ENCODE measurements at regions not wholly inside any gene's neighbourhood (a gene's known extent, or its start where the extent isn't known, plus 50 kb on each side); places are given as distances from the start of the nearest gene placed in this dataset.

DNA sequence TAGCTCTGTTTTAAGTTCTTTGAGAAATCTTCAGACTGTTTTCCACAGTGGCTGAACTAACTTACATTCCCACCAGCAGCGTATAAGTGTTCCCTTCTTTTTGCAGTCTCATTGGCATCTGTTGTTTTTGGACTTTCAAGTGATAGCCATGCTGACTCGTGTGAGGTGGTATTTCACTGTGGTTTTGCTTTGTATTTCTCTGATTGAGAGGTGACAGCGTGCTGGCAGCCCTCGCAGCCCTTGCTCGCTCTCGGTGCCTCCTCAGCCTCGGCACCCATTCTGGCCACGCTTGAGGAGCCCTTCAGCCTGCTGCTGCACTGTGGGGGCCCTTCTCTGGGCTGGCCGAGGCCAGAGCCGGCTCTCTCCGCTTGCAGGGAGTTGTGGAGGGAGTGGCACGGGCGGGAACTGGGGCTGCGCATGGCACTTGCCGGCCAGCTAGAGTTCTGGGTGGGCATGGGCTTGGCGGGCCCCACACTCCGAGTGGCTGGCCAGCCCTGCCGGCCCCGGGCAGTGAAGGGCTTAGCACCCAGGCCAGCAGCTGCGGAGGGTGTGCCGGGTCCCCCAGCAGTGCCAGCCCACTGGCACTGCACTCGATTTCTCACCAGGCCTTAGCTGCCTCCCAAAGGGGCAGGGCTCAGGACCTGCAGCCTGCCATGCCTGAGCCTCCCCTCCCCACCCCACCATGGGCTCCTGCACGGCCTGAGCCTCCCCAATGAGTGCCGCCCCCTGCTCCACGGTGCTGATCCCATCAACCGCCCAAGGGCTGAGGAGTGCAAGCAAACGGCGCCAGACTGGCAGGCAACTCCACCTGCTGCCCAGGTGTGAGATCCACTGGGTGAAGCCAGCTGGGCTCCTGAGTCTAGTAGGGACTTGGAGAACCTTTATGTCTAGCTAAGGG lies 151.8 kb downstream of the IRS1 start:
- H3K27ac ChIP-seq, result no peak overlapping the region
- H3K4me3 ChIP-seq, result no peak overlapping the region
- H3K4me1 ChIP-seq, result peaks cover 13% of the 10 kb centered on the region
- no peak for DNase-seq
- TF ChIP-seq, protein P1, sequence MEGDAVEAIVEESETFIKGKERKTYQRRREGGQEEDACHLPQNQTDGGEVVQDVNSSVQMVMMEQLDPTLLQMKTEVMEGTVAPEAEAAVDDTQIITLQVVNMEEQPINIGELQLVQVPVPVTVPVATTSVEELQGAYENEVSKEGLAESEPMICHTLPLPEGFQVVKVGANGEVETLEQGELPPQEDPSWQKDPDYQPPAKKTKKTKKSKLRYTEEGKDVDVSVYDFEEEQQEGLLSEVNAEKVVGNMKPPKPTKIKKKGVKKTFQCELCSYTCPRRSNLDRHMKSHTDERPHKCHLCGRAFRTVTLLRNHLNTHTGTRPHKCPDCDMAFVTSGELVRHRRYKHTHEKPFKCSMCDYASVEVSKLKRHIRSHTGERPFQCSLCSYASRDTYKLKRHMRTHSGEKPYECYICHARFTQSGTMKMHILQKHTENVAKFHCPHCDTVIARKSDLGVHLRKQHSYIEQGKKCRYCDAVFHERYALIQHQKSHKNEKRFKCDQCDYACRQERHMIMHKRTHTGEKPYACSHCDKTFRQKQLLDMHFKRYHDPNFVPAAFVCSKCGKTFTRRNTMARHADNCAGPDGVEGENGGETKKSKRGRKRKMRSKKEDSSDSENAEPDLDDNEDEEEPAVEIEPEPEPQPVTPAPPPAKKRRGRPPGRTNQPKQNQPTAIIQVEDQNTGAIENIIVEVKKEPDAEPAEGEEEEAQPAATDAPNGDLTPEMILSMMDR (IDR thresholded peaks at IDR 0.05), result no peak
- H3K27me3 ChIP-seq (ENCODE audit: low read depth), result no peaks in the 10 kb centered on the region
- no peaks in the 10 kb centered on the region for H3K36me3 ChIP-seq
- no peak for ATAC-seq
- intact Hi-C loops (cut with DNase I), result no loop called here
- H3K9me3 ChIP-seq, result no peaks in the 10 kb centered on the region

DNA sequence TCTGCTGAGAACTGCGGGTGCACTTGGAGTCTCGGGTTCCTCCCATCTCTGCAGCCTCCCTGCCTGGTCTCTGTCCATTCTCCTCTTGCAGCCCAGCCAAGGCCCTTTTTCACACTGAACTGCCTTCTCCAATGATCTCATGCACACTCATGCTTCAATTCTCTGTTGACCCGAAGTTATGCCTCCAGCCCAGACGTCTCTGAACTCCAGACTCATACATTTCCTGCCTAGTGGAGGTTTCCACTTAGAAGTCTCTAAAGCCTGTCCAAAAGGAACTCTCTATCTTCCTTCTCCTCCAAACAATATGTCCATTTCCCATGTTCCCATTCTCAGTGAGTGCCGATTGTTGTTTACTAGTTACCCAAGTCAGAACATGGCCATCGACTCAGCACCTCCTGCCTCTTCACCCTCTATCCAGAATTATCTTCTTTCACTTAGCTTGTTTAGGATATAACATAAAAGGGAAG lies 155.2 kb downstream of the IRS1 start:
- TF ChIP-seq, protein P1 (IDR thresholded peaks at IDR 0.05), result no peak
- no peak for ATAC-seq
- Histone ChIP-seq H3K4me3 (no peak overlapping the region), H3K36me3 (no peaks in the 10 kb centered on the region), H3K27ac (no peak overlapping the region), H3K27me3 (ENCODE audit: low read depth) (no peaks in the 10 kb centered on the region), H3K4me1 (peaks cover 1% of the 10 kb centered on the region), H3K9me3 (peaks cover 8% of the 10 kb centered on the region)
- DNase-seq, result no peak
- intact Hi-C loops (cut with DNase I), result no loop called here

DNA sequence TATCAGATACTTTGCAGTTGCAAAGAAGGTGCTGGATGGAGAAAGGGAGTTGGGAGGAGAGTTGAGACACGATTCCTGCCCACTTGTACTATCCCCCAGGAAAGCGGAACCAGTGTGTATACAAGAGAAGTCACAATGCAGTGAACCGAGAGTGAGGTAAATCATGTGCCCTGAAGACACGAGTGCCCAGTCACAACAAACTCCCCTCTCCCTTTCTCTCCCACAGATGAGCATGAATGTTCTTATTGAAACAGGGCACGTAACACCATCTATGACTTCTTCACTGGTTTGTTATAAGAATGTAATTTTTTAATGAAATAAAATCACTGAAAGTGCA lies 155.7 kb downstream of the IRS1 start:
- intact Hi-C loops (cut with DNase I), result no loop called here
- Histone ChIP-seq H3K4me3 (no peak overlapping the region), H3K9me3 (peaks cover 8% of the 10 kb centered on the region), H3K4me1 (no peaks in the 10 kb centered on the region), H3K36me3 (no peaks in the 10 kb centered on the region), H3K27ac (no peak overlapping the region), H3K27me3 (ENCODE audit: low read depth) (no peaks in the 10 kb centered on the region)
- ATAC-seq (no peak), DNase-seq (no peak)
- TF ChIP-seq, protein P1 (IDR thresholded peaks at IDR 0.05), result no peak

DNA sequence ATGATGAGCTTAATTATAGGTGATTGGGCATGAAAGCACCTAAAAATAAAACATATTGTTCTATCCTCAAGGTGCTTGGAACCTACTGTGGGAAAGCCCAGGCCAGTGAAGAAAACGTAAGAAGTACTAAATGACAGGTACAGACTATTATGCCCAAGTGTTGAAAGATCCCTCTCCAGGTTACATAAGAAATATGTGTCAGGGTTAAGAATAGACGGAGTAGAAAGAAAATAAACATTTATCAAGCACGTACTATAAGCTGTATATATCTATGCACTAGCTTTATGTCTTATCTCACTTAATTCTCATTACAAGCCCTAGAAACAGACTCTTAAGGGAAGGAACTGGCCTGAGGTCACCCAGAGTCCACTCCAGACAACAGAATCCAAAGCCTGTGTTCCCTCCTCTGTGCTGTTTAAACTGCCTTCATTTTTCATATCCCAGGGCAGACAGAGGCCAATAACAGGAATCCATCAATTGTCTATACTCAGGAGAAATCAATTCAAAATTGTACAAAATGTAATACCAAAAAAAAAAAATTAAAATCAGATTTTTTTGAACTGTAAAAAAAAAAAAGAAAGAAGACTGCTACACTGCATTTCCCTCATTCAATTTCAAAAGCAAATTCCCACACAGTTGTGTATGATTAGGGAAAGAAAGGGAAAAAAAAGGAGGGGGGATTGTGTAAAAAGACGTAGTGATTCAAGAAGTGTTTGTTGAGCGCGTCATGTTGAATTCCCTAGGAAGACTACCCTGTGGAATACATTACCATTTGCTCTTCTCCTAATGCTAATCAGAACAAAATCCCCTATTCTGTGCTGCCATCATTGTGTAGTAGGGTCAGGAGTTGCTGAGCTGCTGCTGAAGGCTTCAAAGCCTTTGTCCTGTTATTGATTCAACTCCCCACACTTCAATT lies 156.3 kb downstream of the IRS1 start:
- Histone ChIP-seq H3K27ac (no peak overlapping the region), H3K27me3 (ENCODE audit: low read depth) (no peaks in the 10 kb centered on the region), H3K9me3 (peaks cover 8% of the 10 kb centered on the region), H3K4me1 (no peaks in the 10 kb centered on the region), H3K36me3 (no peaks in the 10 kb centered on the region), H3K4me3 (no peak overlapping the region)
- intact Hi-C loops (cut with DNase I), result no loop called here
- ATAC-seq (no peak), DNase-seq (no peak)
- TF ChIP-seq, protein P1 (IDR thresholded peaks at IDR 0.05), result no peak

DNA sequence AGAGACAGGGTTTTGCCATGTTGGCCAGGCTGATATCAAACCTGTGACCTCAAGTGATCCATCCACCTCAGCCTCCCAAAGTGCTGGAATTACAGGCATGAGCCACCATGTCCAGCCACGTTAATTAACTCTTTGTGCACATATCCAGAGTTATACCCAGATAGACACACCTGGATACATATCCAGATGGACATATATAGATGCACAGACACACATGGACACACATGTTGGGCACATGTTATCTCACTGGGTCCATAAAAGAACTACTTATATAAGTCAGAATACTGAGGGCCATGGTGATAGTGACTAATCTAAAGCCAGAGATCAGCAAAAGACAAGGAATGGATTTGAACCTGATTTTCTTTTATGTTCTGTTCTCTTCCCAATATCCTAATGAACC lies 158.6 kb downstream of the IRS1 start:
- H3K4me1 ChIP-seq, result no peaks in the 10 kb centered on the region
- intact Hi-C loops (cut with DNase I), result no loop called here

More for the DNA sequence above, 158.6 kb downstream of the IRS1 start:
- H3K27ac ChIP-seq, result no peak overlapping the region
- TF ChIP-seq, protein P1 (IDR thresholded peaks at IDR 0.05), result no peak
- peaks cover 8% of the 10 kb centered on the region for H3K9me3 ChIP-seq
- H3K4me3 ChIP-seq, result no peak overlapping the region
- H3K27me3 ChIP-seq (ENCODE audit: low read depth), result peaks cover 3% of the 10 kb centered on the region
- ATAC-seq (no peak), DNase-seq (no peak)
- H3K36me3 ChIP-seq, result no peaks in the 10 kb centered on the region
